Activated CD8-positive, alpha-beta T cell treated with anti-CD3 and anti-CD28 coated beads for 36 hours (primary cell): ENCODE measurements at regions not wholly inside any gene's neighbourhood (a gene's known extent, or its start where the extent isn't known, plus 50 kb on each side); places are given as distances from the start of the nearest gene placed in this dataset.

ENCODE experiments used
- ATAC-seq: fragments of 200-7000 bp; cut with Tn5 transposase; one replicate; pipeline ENCODE4 v1.10.0; 2021; ENCODE audit warnings: mild to moderate bottlenecking, moderate library complexity
- CTCF ChIA-PET: fragments of 350-600 bp; sonication (Branson Sonifier 250); formaldehyde crosslinking; loops from one replicate; lab custom pipeline; 2021; ENCODE audit warnings: antibody characterized with exemption; lab: Charles Lee
- POLR2A ChIA-PET: fragments of 350-600 bp; sonication (Branson Sonifier 250); formaldehyde crosslinking; loops from one replicate; lab custom pipeline; 2021; ENCODE audit warnings: antibody characterized with exemption; lab: Charles Lee
- DNase-seq: peaks from one replicate; pipeline ENCODE4 v3.0.0-alpha.2; 2020
- H3K27ac Mint-ChIP-seq: one replicate; pipeline ENCODE4 v1.8.0; 2021; ENCODE audit warnings: mild to moderate bottlenecking, mixed read lengths
- H3K27me3 Mint-ChIP-seq: one replicate; pipeline ENCODE4 v1.8.0; 2021; ENCODE audit warnings: mixed read lengths
- H3K36me3 Mint-ChIP-seq: one replicate; pipeline ENCODE4 v1.8.0; 2021; ENCODE audit warnings: low read depth, mixed read lengths
- H3K4me1 Mint-ChIP-seq: one replicate; pipeline ENCODE4 v1.8.0; 2021; ENCODE audit warnings: low read depth, mixed read lengths
- H3K4me3 Mint-ChIP-seq: one replicate; pipeline ENCODE4 v1.8.0; 2021; ENCODE audit warnings: mild to moderate bottlenecking, moderate library complexity, mixed read lengths
- H3K9me3 Mint-ChIP-seq: one replicate; pipeline ENCODE4 v1.8.0; 2021; ENCODE audit warnings: mixed read lengths
- CTCF ChIP-seq: fragments of 200-600 bp; IDR thresholded peaks from one replicate; pipeline ENCODE4 v1.8.0; 2022; ENCODE audit warnings: antibody characterized with exemption, mild to moderate bottlenecking
- intact Hi-C: fragments of 100-400 bp; cut with micrococcal nuclease; formaldehyde crosslinking; loops from one replicate; pipeline ENCODE4 v1.10.0; 2022

- H3K27ac Mint-ChIP-seq, result no peak overlapping the region
- TF ChIP-seq CTCF, result no peak
- H3K4me1 Mint-ChIP-seq, result no peaks in the 10 kb centered on the region
- CTCF ChIA-PET, result no interaction called here
- no peaks in the 10 kb centered on the region for H3K9me3 Mint-ChIP-seq
- POLR2A ChIA-PET, result no interaction called here
- DNase-seq (no peak), ATAC-seq (no peak)
- H3K36me3 Mint-ChIP-seq, result no peaks in the 10 kb centered on the region
- H3K27me3 Mint-ChIP-seq, result peaks cover 2% of the 10 kb centered on the region
- intact Hi-C loops, result no loop called here
- H3K4me3 Mint-ChIP-seq, result no peak overlapping the region
These were observed 1509.5 kb downstream of the BRD1 start for GRCh38 chr22:48318173-48318572.

GRCh38 chr22:48316257-48317250 lies 1511.1 kb downstream of the BRD1 start:
- Mint-ChIP-seq H3K27me3 (peaks cover 2% of the 10 kb centered on the region), H3K4me1 (no peaks in the 10 kb centered on the region), H3K27ac (no peak overlapping the region), H3K36me3 (no peaks in the 10 kb centered on the region), H3K9me3 (peaks cover 13% of the 10 kb centered on the region), H3K4me3 (no peak overlapping the region)
- TF ChIP-seq CTCF, result no peak
- CTCF ChIA-PET, result no interaction called here
- intact Hi-C loops, result no loop called here
- ATAC-seq (no peak), DNase-seq (no peak)
- POLR2A ChIA-PET, result no interaction called here

- peaks cover 15% of the 10 kb centered on the region for H3K9me3 Mint-ChIP-seq
- intact Hi-C loops, result no loop called here
These were observed 1512.0 kb downstream of the BRD1 start for GRCh38 chr22:48315439-48316256.

GRCh38 chr22:48314073-48314472 lies 1513.6 kb downstream of the BRD1 start:
- DNase-seq, result no peak
- intact Hi-C loops, result no loop called here
- Mint-ChIP-seq H3K27ac (no peak overlapping the region), H3K4me1 (no peaks in the 10 kb centered on the region), H3K27me3 (no peaks in the 10 kb centered on the region), H3K36me3 (no peaks in the 10 kb centered on the region), H3K4me3 (no peak overlapping the region), H3K9me3 (peaks cover 15% of the 10 kb centered on the region)
- no peak for TF ChIP-seq CTCF
- no peak for ATAC-seq
- POLR2A ChIA-PET, result no interaction called here
- CTCF ChIA-PET, result no interaction called here

More at GRCh38 chr22:48315439-48316256, 1512.0 kb downstream of the BRD1 start:
- ChIA-PET CTCF (no interaction called here), POLR2A (no interaction called here)
- Mint-ChIP-seq H3K4me1 (no peaks in the 10 kb centered on the region), H3K4me3 (no peak overlapping the region), H3K27ac (no peak overlapping the region), H3K27me3 (no peaks in the 10 kb centered on the region), H3K36me3 (no peaks in the 10 kb centered on the region)
- ATAC-seq (no peak), DNase-seq (no peak)
- no peak for TF ChIP-seq CTCF
